ENCODE measurements at regions not wholly inside any gene's neighbourhood (a gene's known extent, or its start where the extent isn't known, plus 50 kb on each side); places are given as distances from the start of the nearest gene placed in this dataset.
A peak's percentile ranks its signal among the peaks of the same experiment; 100 is the strongest.

- no peak for DNase-seq
Observed at GRCh38 chr17:77464988-77465357, 324.2 kb downstream of the SEC14L1 start.

- DNase-seq: no peak
Observed at GRCh38 chr17:77465358-77466041, 324.7 kb downstream of the SEC14L1 start.

- no peak for DNase-seq
Observed at GRCh38 chr17:77466140-77466539, 325.4 kb downstream of the SEC14L1 start.

GRCh38 chr17:77466596-77467223 is 325.9 kb downstream of the SEC14L1 start:
- no peak for DNase-seq

- no peak for DNase-seq
Observed at GRCh38 chr17:77467521-77467920, 326.8 kb downstream of the SEC14L1 start.

GRCh38 chr17:77468897-77469296 is 328.1 kb downstream of the SEC14L1 start:
- DNase-seq: no peak

GRCh38 chr17:77470330-77470786 is 329.6 kb downstream of the SEC14L1 start:
- DNase-seq: no peak

GRCh38 chr17:77470800-77471733 is 330.3 kb downstream of the SEC14L1 start:
- DNase-seq: no peak

- DNase-seq: peak; percentile 84
Observed at GRCh38 chr17:77471984-77472461, 331.3 kb downstream of the SEC14L1 start.

GRCh38 chr17:77472468-77473310 is 331.9 kb downstream of the SEC14L1 start:
- no peak for DNase-seq

GRCh38 chr17:77473615-77474226 is 333.0 kb downstream of the SEC14L1 start:
- no peak for DNase-seq

GRCh38 chr17:77474292-77474988 is 333.7 kb downstream of the SEC14L1 start:
- no peak for DNase-seq

- no peak for DNase-seq
Observed at GRCh38 chr17:77475016-77475976, 334.5 kb downstream of the SEC14L1 start.

- DNase-seq: no peak
Observed at GRCh38 chr17:77476006-77476405, 335.2 kb downstream of the SEC14L1 start.

- no peak for DNase-seq
Observed at GRCh38 chr17:77476498-77476897, 335.7 kb downstream of the SEC14L1 start.

- DNase-seq: no peak
Observed at GRCh38 chr17:77476931-77477805, 336.4 kb downstream of the SEC14L1 start.

GRCh38 chr17:77478281-77478680 is 337.5 kb downstream of the SEC14L1 start:
- DNase-seq: no peak

GRCh38 chr17:77478899-77479298 is 338.1 kb downstream of the SEC14L1 start:
- peak; percentile 6 for DNase-seq

All from DMS79 (cell line).